Neural cell (in vitro differentiated cells): ENCODE measurements at regions not wholly inside any gene's neighbourhood (a gene's known extent, or its start where the extent isn't known, plus 50 kb on each side); places are given as distances from the start of the nearest gene placed in this dataset.

Experiments
- H2AFZ ChIP-seq: fragments of 200-600, 300-800 bp; sonication (generic), shearing (Covaris generic); 2 replicates; pipeline ENCODE4 v1.6.0; 2014; ENCODE audit warnings: low read depth, mild to moderate bottlenecking, antibody characterized with exemption, low read length, moderate library complexity
- H3F3A ChIP-seq: fragments of 200-600 bp; shearing (Covaris generic); 2 replicates; pipeline ENCODE4 v1.6.1; 2016; ENCODE audit warnings: mild to moderate bottlenecking, moderate library complexity, mixed read lengths, antibody characterized with exemption, low read length; ENCODE audit not compliant: insufficient read depth, poor library complexity, severe bottlenecking
- H3K27ac ChIP-seq: fragments of 200-600, 300-800 bp; sonication (generic), shearing (Covaris generic); 2 replicates; pipeline ENCODE4 v1.5.1; 2014; ENCODE audit warnings: mild to moderate bottlenecking, low read length, moderate library complexity
- H3K27me3 ChIP-seq: fragments of 300-800, 200-600 bp; sonication (generic), shearing (Covaris generic); 2 replicates; pipeline ENCODE4 v1.6.0; 2014; ENCODE audit warnings: mild to moderate bottlenecking, low read depth, low read length, moderate library complexity; ENCODE audit not compliant: insufficient read depth
- H3K36me3 ChIP-seq: fragments of 300-800, 200-600 bp; sonication (generic), shearing (Covaris generic); 2 replicates; pipeline ENCODE4 v1.5.1; 2014; ENCODE audit warnings: mild to moderate bottlenecking, antibody characterized with exemption, low read length, moderate library complexity; ENCODE audit not compliant: insufficient read depth
- H3K4me2 ChIP-seq: fragments of 300-800, 200-600 bp; sonication (generic), shearing (Covaris generic); 2 replicates; pipeline ENCODE4 v1.6.0; 2014; ENCODE audit warnings: mild to moderate bottlenecking, low read length
- H3K4me3 ChIP-seq: fragments of 300-800, 200-600 bp; sonication (generic), shearing (Covaris generic); 2 replicates; pipeline ENCODE4 v1.5.1; 2014; ENCODE audit warnings: mild to moderate bottlenecking, low read length, moderate library complexity
- H3K79me2 ChIP-seq: fragments of 200-600 bp; shearing (Covaris generic); replicated peaks from 2 replicates; pipeline ENCODE4 v1.6.0; 2014; ENCODE audit warnings: mild to moderate bottlenecking, low read length, moderate library complexity; ENCODE audit not compliant: insufficient read depth
- H3K9ac ChIP-seq: fragments of 300-800, 200-600 bp; sonication (generic), shearing (Covaris generic); 2 replicates; pipeline ENCODE4 v1.6.1; 2016; ENCODE audit warnings: mild to moderate bottlenecking, low read length, mixed read lengths
- H3K9me2 ChIP-seq: fragments of 200-600 bp; shearing (Covaris generic); 2 replicates; pipeline ENCODE4 v1.6.1; 2016; ENCODE audit warnings: mild to moderate bottlenecking, low read length, mixed read lengths; ENCODE audit not compliant: insufficient read depth
- H3K9me3 ChIP-seq: fragments of 200-600, 300-800 bp; sonication (generic), shearing (Covaris generic); 2 replicates; pipeline ENCODE4 v1.6.1; 2016; ENCODE audit warnings: mild to moderate bottlenecking, mixed run types, low read length, moderate library complexity, mixed read lengths
- H4K20me1 ChIP-seq: fragments of 200-600 bp; shearing (Covaris generic); 2 replicates; pipeline ENCODE4 v1.6.1; 2016; ENCODE audit warnings: mild to moderate bottlenecking, mixed run types; ENCODE audit not compliant: insufficient read depth
- CTCF ChIP-seq: fragments of 450-650 bp; IDR thresholded peaks from 2 replicates; pipeline ENCODE4 v1.5.1; 2014; ENCODE audit warnings: antibody characterized with exemption, mild to moderate bottlenecking, moderate library complexity; ENCODE audit not compliant: poor library complexity, severe bottlenecking
- EP300 ChIP-seq: fragments of 450-650 bp; conservative IDR thresholded peaks from 2 replicates; pipeline ENCODE4 v1.6.1; 2014; ENCODE audit warnings: antibody characterized with exemption, mild to moderate bottlenecking, moderate library complexity; ENCODE audit not compliant: poor library complexity, severe bottlenecking
- EZH2 ChIP-seq: fragments of 200-600, 300-800 bp; shearing (Covaris generic), sonication (generic); IDR thresholded peaks from 2 replicates; pipeline ENCODE4 v1.6.1; 2014; ENCODE audit warnings: antibody characterized with exemption, low read length, borderline replicate concordance, mild to moderate bottlenecking; ENCODE audit not compliant: insufficient read depth, poor library complexity, severe bottlenecking
- MXI1 ChIP-seq: fragments of 450-650 bp; conservative IDR thresholded peaks from 2 replicates; pipeline ENCODE4 v1.6.1; 2014; ENCODE audit warnings: antibody characterized with exemption, mild to moderate bottlenecking; ENCODE audit not compliant: poor library complexity, severe bottlenecking
- POLR2AphosphoS5 ChIP-seq: IDR thresholded peaks from 2 replicates; pipeline ENCODE4 v1.6.1; 2012
- RAD21 ChIP-seq: fragments of 450-650 bp; conservative IDR thresholded peaks from 2 replicates; pipeline ENCODE4 v1.6.1; 2014; ENCODE audit warnings: antibody characterized with exemption, mild to moderate bottlenecking, moderate library complexity
- REST ChIP-seq: IDR thresholded peaks from 2 replicates; pipeline ENCODE4 v1.6.1; 2012; ENCODE audit warnings: borderline replicate concordance
- SMC3 ChIP-seq: fragments of 450-650 bp; conservative IDR thresholded peaks from 2 replicates; pipeline ENCODE4 v1.6.1; 2014; ENCODE audit warnings: antibody characterized with exemption, mild to moderate bottlenecking, moderate library complexity; ENCODE audit not compliant: poor library complexity
- TAF1 ChIP-seq: IDR thresholded peaks from 2 replicates; pipeline ENCODE4 v1.6.1; 2012; ENCODE audit warnings: low read depth

DNA sequence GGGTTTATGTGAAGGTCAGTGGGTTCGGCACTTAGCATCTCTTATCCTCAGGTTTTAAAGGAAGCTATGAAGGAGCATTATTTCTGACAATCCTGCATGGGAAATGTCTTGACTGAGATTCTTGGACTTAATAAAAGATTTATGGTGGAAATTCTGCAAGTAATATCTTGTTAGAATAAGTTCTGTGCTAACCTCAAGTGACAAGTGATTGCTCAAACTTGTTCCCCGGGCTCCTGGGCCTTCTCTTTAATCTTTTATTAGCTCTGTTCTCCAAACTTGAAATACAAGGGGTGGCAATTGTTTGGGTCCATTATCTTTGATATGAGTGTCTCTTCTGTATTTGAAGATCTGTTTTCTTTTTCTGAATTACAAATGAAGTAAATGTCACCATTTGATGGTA, 140.6 kb upstream of the CTBP2 start:
- H3K4me2 ChIP-seq: no peak overlapping the region
- H3K27ac ChIP-seq: peak overlapping the region; percentile 20
- H2AFZ ChIP-seq: no peak overlapping the region
- no peaks in the 10 kb centered on the region for H3F3A ChIP-seq
- no peaks in the 10 kb centered on the region for H3K79me2 ChIP-seq
- no peak overlapping the region for H3K9ac ChIP-seq
- H3K4me3 ChIP-seq: no peak overlapping the region
- H3K27me3 ChIP-seq: no peaks in the 10 kb centered on the region
- H3K9me3 ChIP-seq: no peaks in the 10 kb centered on the region
- no peaks in the 10 kb centered on the region for H3K9me2 ChIP-seq
- H3K36me3 ChIP-seq: no peaks in the 10 kb centered on the region
- TF ChIP-seq TAF1: no peak
- TF ChIP-seq MXI1: no peak
- TF ChIP-seq CTCF: no peak
- TF ChIP-seq REST: no peak
- H4K20me1 ChIP-seq: no peaks in the 10 kb centered on the region

DNA sequence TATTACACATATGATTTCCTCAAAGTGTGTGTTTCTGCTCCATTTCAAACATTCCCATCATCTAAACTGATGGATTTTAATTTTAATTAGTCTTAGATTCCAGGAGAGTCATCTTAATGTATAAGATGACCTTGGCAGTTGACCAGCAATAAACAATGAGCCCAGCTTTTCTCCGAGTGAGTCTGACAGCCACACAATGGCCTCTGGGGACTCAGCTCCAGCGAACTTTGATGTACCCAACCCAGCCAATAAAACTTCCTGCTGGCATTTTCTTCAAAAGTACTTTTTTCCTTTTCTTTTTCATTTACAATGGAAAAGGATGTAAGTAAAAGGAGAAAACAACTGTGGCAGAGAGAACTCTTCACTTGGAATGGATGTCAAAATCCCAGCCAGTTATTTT, 139.1 kb upstream of the CTBP2 start:
- no peak overlapping the region for H3K9ac ChIP-seq
- H3K9me2 ChIP-seq: no peaks in the 10 kb centered on the region
- H3K4me2 ChIP-seq: no peak overlapping the region
- no peaks in the 10 kb centered on the region for H3K9me3 ChIP-seq
- no peak overlapping the region for H3K4me3 ChIP-seq
- no peaks in the 10 kb centered on the region for H3K27me3 ChIP-seq
- H3K36me3 ChIP-seq: no peaks in the 10 kb centered on the region
- H4K20me1 ChIP-seq: no peaks in the 10 kb centered on the region
- no peaks in the 10 kb centered on the region for H3K79me2 ChIP-seq
- no peak for TF ChIP-seq MXI1
- TF ChIP-seq TAF1: no peak
- no peak for TF ChIP-seq SMC3
- TF ChIP-seq EP300: no peak
- TF ChIP-seq REST: no peak
- TF ChIP-seq POLR2AphosphoS5: no peak
- no peak for TF ChIP-seq EZH2
- TF ChIP-seq RAD21: no peak
- no peak for TF ChIP-seq CTCF
- H3F3A ChIP-seq: no peaks in the 10 kb centered on the region
- H3K27ac ChIP-seq: no peak overlapping the region
- H2AFZ ChIP-seq: no peak overlapping the region
